Tibial nerve (tissue), 4 donors: ENCODE measurements at regions not wholly inside any gene's neighbourhood (a gene's known extent, or its start where the extent isn't known, plus 50 kb on each side); places are given as distances from the start of the nearest gene placed in this dataset.

Source experiments
- CTCF ChIP-seq, 5 experiments: fragments of 200-600 bp in 3 of 5; fragments of 450-650 bp in 2 of 5; sonication (generic) in 3 of 5; IDR thresholded peaks; one replicate each; pipeline ENCODE4 v1.5.1; 2016 to 2019; ENCODE audit warnings: antibody characterized with exemption in 5 of 5, mild to moderate bottlenecking in 3 of 5, moderate library complexity in 2 of 5
- EP300 ChIP-seq, 2 donors: sonication (generic); formaldehyde crosslinking; IDR thresholded peaks; one replicate each; pipeline ENCODE4 v1.6.1; 2017; ENCODE audit warnings: antibody characterized with exemption in 2 of 2, mild to moderate bottlenecking in 1 of 2
- POLR2A ChIP-seq, 2 donors: fragments of 450-650 bp; IDR thresholded peaks; one replicate each; pipeline ENCODE4 v1.6.1; 2017; ENCODE audit warnings: antibody characterized with exemption in 2 of 2, mild to moderate bottlenecking in 2 of 2, moderate library complexity in 2 of 2

- TF ChIP-seq CTCF (IDR thresholded peaks at IDR 0.05) = no peak
- TF ChIP-seq POLR2A (IDR thresholded peaks at IDR 0.05) = no peak
- no peak for TF ChIP-seq EP300 (IDR thresholded peaks at IDR 0.05)
These were observed 79.6 kb upstream of the DCBLD2 start for GRCh38 chr3:98980915-98981596.
